ENCODE measurements at regions not wholly inside any gene's neighbourhood (a gene's known extent, or its start where the extent isn't known, plus 50 kb on each side); places are given as distances from the start of the nearest gene placed in this dataset.

DNA sequence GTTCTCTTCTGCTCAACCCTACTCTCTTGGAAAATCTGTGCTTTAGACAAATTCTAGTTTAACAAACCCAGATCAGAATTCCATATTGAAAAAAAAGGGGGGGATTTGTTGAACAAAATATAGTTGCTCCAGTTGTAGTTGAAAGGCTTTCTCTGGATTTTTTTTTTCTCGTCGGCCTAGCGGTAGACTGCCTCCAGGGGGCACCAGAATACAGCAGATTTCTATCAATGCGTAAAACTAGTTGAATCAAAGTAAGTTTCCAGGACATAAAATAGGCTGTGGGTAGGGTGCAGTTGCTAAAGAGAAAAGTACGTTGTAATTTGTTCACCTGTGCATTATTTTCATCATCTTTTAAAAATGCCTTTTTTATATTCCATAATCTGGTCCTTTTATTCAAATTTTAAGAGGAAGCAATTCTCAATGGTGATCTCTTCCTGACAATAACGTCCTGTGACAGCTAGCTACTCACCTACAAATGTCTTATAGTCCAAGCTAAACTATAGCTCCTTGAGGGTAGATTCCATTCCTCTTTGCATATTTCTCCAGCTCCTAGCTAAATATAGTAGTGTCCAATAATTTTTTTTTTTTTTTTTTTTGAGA lies 105.4 kb downstream of the PERP start:
- TF ChIP-seq, protein P1, sequence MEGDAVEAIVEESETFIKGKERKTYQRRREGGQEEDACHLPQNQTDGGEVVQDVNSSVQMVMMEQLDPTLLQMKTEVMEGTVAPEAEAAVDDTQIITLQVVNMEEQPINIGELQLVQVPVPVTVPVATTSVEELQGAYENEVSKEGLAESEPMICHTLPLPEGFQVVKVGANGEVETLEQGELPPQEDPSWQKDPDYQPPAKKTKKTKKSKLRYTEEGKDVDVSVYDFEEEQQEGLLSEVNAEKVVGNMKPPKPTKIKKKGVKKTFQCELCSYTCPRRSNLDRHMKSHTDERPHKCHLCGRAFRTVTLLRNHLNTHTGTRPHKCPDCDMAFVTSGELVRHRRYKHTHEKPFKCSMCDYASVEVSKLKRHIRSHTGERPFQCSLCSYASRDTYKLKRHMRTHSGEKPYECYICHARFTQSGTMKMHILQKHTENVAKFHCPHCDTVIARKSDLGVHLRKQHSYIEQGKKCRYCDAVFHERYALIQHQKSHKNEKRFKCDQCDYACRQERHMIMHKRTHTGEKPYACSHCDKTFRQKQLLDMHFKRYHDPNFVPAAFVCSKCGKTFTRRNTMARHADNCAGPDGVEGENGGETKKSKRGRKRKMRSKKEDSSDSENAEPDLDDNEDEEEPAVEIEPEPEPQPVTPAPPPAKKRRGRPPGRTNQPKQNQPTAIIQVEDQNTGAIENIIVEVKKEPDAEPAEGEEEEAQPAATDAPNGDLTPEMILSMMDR (IDR thresholded peaks at IDR 0.05), result peak; percentile 85; the same call in 1 of the 2 replicates
- TF ChIP-seq TCF7L2 (IDR thresholded peaks at IDR 0.05; ENCODE audit: low read depth, low read length) (no peak), POLR2AphosphoS5 (IDR thresholded peaks at IDR 0.05; ENCODE audit: low read depth, low read length) (no peak; the same call in 1 of the 2 replicates), SIN3A (IDR thresholded peaks at IDR 0.05; ENCODE audit: borderline replicate concordance, insufficient read depth, low read depth, low read length) (no peak)

Measured in Panc1 (cell line).